Stimulated activated CD8-positive, alpha-beta memory T cell treated with anti-CD3 and anti-CD28 coated beads, Interleukin-12 subunit alpha, Interleukin-12 subunit beta, amount 100 ng/mL, for 4 hours (primary cell): ENCODE measurements at regions not wholly inside any gene's neighbourhood (a gene's known extent, or its start where the extent isn't known, plus 50 kb on each side); places are given as distances from the start of the nearest gene placed in this dataset.
"Not testable (repeated sequence)": the region's sequence is repeated elsewhere in the genome, so short reads cannot be mapped to it uniquely, and the experiment has no call there.

Experiments
- DNase-seq: peaks from one replicate; pipeline ENCODE4 v3.0.0-alpha.2; 2020; ENCODE audit warnings: low read depth

- no peak for DNase-seq
Observed at GRCh38 chr10:10722422-10722821, 295.2 kb upstream of the CELF2 start.

- DNase-seq = no peak
Observed at GRCh38 chr10:10725196-10725595, 292.5 kb upstream of the CELF2 start.

GRCh38 chr10:10726101-10726500 is 291.6 kb upstream of the CELF2 start:
- no peak for DNase-seq

GRCh38 chr10:10727411-10727810 is 290.3 kb upstream of the CELF2 start:
- not testable (repeated sequence) for DNase-seq

GRCh38 chr10:10727812-10728211 is 289.9 kb upstream of the CELF2 start:
- DNase-seq = no peak

- no peak for DNase-seq
Observed at GRCh38 chr10:10730471-10731043, 287.1 kb upstream of the CELF2 start.

- no peak for DNase-seq
Observed at GRCh38 chr10:10731366-10731765, 286.3 kb upstream of the CELF2 start.

- no peak for DNase-seq
Observed at GRCh38 chr10:10734356-10735064, 283.2 kb upstream of the CELF2 start.

GRCh38 chr10:10745291-10745690 is 272.4 kb upstream of the CELF2 start:
- no peak for DNase-seq

GRCh38 chr10:10755490-10755889 is 262.2 kb upstream of the CELF2 start:
- DNase-seq = no peak

- no peak for DNase-seq
Observed at GRCh38 chr10:10758306-10758705, 259.4 kb upstream of the CELF2 start.

- not testable (repeated sequence) for DNase-seq
Observed at GRCh38 chr10:10759806-10760205, 257.9 kb upstream of the CELF2 start.

- no peak for DNase-seq
Observed at GRCh38 chr10:10765017-10765416, 252.7 kb upstream of the CELF2 start.

- no peak for DNase-seq
Observed at GRCh38 chr10:10772411-10772810, 245.3 kb upstream of the CELF2 start.

- DNase-seq = no peak
Observed at GRCh38 chr10:10772874-10773508, 244.7 kb upstream of the CELF2 start.

- DNase-seq = no peak
Observed at GRCh38 chr10:10774416-10774815, 243.3 kb upstream of the CELF2 start.

GRCh38 chr10:10776363-10776762 is 241.3 kb upstream of the CELF2 start:
- DNase-seq = no peak

- no peak for DNase-seq
Observed at GRCh38 chr10:10777279-10777678, 240.4 kb upstream of the CELF2 start.

- no peak for DNase-seq
Observed at GRCh38 chr10:10777723-10778122, 239.9 kb upstream of the CELF2 start.

GRCh38 chr10:10778959-10779358 is 238.7 kb upstream of the CELF2 start:
- DNase-seq = no peak

GRCh38 chr10:10779511-10779910 is 238.2 kb upstream of the CELF2 start:
- DNase-seq = no peak

- no peak for DNase-seq
Observed at GRCh38 chr10:10780746-10781145, 236.9 kb upstream of the CELF2 start.

- DNase-seq = no peak
Observed at GRCh38 chr10:10782603-10783002, 235.1 kb upstream of the CELF2 start.

GRCh38 chr10:10785627-10786026 is 232.0 kb upstream of the CELF2 start:
- DNase-seq = no peak
